ENCODE measurements at regions not wholly inside any gene's neighbourhood (a gene's known extent, or its start where the extent isn't known, plus 50 kb on each side); places are given as distances from the start of the nearest gene placed in this dataset.

- DNase-seq: no peak
Observed at GRCh38 chr14:54211551-54212308, 185.1 kb upstream of the CDKN3 start.

- no peak for DNase-seq
Observed at GRCh38 chr14:54213536-54213935, 183.3 kb upstream of the CDKN3 start.

GRCh38 chr14:54216827-54217226 lies 180.0 kb upstream of the CDKN3 start:
- no peak for DNase-seq

GRCh38 chr14:54219261-54220070 lies 177.3 kb upstream of the CDKN3 start:
- no peak for DNase-seq

DNA sequence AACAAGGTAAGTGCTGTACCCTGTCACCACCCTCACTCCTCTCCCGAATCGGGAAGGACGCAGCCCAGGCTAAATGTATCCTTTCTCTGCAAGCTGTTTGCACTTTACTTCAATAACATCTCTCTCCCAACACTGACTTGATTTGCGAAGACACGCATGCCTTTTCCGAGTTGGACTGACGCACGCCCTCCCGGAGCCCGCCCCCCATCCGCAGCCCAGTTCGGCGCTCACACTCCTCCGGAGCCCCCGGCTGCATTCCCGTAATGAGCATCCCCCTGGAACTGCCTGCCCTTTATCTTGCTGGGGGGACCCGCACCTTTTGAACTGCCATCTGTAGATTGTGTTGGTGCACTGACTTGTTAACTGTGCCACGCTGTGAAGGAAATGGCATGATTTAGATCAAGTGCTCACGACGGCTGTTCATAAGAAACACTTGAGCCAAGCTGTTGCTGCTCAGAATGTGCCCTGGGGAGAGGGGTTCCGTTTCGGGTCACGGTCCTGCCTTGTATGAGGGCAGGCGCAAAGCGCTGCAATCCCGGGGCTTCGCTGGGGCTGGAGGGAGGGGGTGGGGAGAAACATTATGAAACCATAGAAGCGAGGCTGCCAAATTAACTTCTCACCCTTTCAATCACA lies 176.6 kb upstream of the CDKN3 start:
- no peak for DNase-seq

GRCh38 chr14:54220704-54221431 lies 175.9 kb upstream of the CDKN3 start:
- no peak for DNase-seq

- no peak for DNase-seq
Observed at GRCh38 chr14:54221432-54221803, 175.4 kb upstream of the CDKN3 start.

- no peak for DNase-seq
Observed at GRCh38 chr14:54221971-54222370, 174.8 kb upstream of the CDKN3 start.

GRCh38 chr14:54223831-54224402 lies 172.9 kb upstream of the CDKN3 start:
- DNase-seq: no peak

DNA sequence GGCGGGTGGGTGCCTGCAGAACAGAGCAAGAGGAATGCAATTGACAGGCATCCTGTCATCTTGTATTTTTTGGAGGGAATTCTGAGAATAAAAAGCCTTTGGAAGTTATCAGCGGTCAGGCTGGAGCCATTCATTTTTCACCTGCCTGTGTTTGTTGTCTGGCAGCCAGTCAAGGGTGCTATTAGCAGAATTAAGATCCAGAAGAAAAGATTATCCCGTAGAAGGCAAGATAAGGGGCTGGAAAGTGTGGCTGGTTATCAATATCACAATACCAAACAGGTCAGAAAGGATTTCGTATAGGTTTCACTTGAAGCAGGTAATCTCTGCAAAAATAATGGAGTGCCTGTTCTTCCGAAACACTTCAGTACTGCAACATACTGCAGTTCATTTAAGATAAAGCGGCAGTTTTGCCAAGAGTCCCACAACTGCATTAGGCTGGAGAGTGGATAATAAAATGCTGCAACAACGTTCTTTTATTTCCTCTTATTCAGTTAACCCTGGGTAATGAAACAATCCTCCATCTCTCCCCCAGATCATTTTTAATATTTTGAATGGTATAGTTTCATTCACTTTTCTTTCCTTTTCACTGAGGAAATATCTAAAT lies 171.2 kb upstream of the CDKN3 start:
- no peak for DNase-seq

GRCh38 chr14:54226103-54226502 lies 170.7 kb upstream of the CDKN3 start:
- no peak for DNase-seq

DNA sequence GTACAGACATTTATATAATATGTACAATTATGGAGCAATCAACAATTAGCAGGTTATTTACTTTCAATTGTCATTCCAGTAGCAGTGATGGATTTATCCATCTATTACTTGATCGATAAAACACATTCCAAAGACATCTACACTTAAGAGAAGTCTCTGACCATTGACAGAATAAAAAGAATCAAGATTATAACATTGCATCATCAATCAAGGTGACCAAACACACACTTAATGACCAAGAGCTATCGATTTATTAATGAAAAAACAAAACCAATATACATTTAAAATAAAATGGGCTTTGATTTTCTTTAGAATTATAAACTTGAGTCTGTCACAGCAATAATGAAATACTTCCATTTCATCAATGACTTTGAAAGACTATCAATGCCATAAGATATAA lies 170.2 kb upstream of the CDKN3 start:
- no peak for DNase-seq

DNA sequence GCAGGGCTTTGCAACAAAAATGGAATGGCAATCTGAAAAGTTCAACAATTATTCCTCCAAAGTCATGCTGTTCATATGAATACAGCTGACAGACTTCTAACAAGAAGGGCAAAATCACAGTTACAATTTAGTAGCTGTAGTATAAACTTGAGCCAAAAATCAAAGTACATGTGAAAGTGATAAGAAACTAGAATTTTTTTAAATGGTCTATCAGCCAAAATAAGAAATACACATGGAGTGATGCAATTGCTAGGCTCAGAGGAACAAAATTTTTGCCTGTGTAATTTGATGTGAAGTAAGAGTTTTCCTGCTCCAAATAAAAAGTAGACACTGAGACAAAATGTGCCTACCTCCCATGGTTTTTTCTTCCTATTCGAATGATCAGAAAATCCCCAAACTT lies 167.7 kb upstream of the CDKN3 start:
- DNase-seq: no peak

GRCh38 chr14:54230645-54231044 lies 166.2 kb upstream of the CDKN3 start:
- no peak for DNase-seq

GRCh38 chr14:54232735-54233134 lies 164.1 kb upstream of the CDKN3 start:
- no peak for DNase-seq

DNA sequence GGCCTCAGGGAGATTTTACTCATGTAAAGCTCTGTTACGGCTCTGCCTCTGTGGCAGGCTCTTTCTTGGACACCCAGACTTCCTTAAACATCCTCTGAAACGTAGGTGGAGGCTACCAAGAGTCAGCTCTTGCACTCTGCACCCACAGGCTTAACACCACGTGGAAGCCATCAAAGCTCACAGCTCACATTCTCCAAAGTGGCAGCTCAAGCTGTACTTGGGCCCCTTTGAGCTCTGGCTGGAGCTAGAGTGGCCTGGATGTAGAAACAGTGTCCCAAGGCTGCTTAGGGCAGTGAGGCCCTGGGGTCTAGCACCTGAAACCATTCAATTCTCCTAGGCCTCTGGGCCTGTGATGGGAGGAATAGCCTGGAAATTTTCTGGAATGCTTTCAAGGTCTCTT lies 155.3 kb upstream of the CDKN3 start:
- DNase-seq: no peak

- no peak for DNase-seq
Observed at GRCh38 chr14:54251356-54251755, 145.5 kb upstream of the CDKN3 start.

- no peak for DNase-seq
Observed at GRCh38 chr14:54252072-54252730, 144.6 kb upstream of the CDKN3 start.

- DNase-seq: no peak
Observed at GRCh38 chr14:54253195-54253947, 143.4 kb upstream of the CDKN3 start.

GRCh38 chr14:54256156-54256555 lies 140.7 kb upstream of the CDKN3 start:
- DNase-seq: no peak

DNA sequence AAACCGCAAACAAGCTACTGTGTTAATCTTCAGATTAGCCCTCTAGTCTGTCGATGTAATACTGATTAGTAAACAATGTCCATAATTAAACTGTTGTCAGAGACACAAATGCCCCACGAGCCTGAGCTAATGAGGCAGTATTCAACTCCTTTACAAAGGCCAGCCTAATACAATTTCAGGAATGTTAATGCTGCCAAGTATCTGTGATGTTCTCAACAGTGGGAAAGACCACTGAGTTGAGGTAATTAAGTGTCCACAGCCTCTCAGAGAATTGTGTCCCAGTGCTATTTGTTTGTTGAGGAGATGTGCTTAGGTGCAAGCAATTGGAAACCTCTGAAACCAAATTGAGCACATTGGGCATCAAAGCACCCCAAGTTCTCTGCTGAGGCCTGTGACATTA lies 139.4 kb upstream of the CDKN3 start:
- DNase-seq: no peak

Data from activated naive CD4-positive, alpha-beta T cell treated with Interleukin-2 at 50 U/mL for 16 hours (primary cell).